ENCODE measurements at regions not wholly inside any gene's neighbourhood (a gene's known extent, or its start where the extent isn't known, plus 50 kb on each side); places are given as distances from the start of the nearest gene placed in this dataset.

DNA sequence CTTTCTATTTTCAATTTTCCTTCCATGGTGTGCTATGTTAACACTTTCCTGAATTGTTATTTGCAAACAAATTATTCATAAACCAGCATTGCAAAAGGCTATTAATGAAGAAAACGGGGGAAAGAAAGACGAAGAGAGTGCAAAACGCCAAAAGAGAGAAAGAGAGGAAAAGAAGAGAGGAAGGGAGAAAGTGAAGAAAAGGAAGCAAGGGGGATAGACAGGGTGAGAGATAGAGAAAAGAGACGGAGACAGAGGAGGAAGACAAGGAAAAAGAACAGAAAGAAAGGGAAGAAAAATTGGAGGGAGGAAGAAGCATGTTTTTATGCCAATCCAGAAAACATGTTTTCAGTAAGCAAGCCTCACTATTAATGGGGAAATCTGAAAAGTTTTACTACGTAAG lies 310.6 kb downstream of the TFEC start:
- no peak for DNase-seq

DNA sequence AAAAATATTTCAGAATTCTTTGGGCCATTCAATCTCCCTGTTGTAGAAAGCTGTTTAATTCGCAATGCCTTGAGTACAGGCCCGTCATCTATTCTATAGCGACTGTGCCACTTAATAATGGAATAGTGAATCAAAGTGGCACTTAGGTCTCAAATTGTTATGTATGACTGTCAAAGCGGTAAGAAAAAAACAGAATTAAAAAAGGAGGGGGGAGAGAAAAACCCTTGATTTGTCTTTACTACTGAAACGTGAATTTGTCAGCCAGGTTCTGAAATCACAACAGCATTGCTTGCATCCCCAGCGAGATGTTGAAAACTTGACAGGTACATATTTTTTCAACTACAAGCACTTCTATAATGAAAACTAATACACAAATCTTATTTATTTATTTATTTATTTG lies 320.9 kb downstream of the TFEC start:
- no peak for DNase-seq

- DNase-seq, result no peak
Measured at GRCh38 chr7:115708013-115708341, 322.6 kb downstream of the TFEC start.

DNA sequence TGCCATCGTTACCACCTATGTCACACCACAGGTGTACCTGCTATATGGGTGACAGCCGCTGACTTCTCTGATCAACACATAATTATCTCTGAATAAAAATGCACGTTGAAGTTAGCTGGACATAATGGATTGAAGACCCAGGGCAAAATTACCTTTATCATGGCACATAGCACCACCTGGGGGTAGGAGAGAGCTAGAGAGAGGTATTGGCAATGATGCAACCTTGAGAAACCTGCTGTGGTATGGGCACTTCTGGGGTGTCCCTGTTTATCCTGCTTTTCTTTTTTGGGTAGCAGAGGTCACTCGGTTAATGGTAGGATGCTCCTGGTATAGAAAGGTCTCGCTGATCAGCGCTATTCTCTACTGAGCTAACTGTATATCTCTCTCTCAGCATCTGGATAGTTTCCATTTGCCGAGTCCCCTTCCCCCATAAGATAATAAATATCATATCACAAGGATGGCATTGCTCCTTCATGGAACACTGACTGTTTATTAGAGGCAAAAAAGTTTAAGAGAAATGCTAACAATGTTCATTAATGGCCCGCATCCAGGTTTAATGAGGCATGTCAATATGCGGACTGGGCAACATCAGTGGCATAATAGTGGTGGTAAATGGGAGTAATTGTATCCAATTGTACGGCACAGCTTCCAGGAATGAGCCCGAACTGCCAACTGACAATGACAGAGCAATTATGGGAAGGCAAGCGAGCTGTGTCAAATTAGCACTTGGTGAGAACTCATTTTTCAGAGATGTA lies 323.1 kb downstream of the TFEC start:
- peak in 9 of 56 donors; percentile 1 to 33 (median 7) for DNase-seq

DNA sequence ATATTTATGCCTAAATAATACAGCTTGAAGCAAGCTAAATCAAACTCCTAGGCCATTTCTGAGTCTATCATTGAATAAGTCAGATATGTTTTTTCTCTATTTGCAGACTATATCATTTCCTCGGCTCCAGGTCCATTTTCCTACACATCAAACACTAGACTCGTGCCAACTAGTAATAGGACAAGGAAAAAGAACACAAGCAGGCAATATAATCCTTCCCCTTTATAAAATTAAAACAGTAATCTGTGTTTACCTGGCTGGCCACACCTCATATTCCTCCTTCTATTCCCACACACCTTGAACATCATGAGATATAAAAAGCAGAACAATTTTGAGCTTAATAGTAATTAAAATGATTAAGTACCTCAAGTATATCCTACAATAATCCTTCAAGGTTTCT lies 325.7 kb downstream of the TFEC start:
- no peak for DNase-seq

DNA sequence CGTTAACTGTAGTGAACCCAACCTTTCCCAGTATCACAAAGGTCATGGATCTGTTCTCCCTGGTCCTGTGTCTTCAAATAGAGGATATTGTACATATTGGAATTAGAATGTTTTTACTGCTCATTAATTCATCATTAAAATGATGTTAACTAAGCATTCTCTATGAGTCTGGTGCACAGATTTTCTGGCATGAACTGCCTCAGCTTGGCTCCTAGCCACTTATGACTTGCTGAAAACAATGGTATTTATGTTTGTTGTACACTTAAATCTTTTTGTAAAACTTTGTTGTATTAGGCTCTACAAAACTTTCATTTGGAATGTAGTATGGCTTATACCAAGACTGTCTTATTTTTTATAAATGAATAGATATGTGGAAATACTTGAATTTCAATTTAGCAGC lies 329.4 kb downstream of the TFEC start:
- no peak for DNase-seq

DNA sequence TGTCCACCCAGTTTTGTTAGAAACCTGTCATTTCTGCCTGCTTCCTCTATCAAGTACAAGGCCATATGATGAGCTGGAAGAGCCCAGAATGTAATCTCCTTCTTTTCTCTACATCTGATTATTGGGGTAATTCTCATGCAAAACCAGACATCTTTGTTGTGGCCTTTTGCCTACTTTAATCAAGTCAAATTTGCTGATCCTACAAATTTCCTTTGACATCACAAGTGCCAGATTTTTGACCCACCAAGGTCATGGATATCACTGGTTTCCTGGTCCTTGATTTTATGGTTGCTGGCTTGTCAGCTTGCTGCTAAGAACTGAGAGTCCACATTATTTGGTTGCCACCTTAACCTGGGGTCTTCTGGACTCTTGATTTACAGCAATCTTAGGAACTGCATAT lies 336.1 kb downstream of the TFEC start:
- no peak for DNase-seq

GRCh38 chr7:115693779-115694178 lies 336.8 kb downstream of the TFEC start:
- DNase-seq, result no peak

GRCh38 chr7:115689941-115690340 lies 340.6 kb downstream of the TFEC start:
- no peak for DNase-seq

GRCh38 chr7:115683093-115683492 lies 347.5 kb downstream of the TFEC start:
- DNase-seq, result no peak

DNA sequence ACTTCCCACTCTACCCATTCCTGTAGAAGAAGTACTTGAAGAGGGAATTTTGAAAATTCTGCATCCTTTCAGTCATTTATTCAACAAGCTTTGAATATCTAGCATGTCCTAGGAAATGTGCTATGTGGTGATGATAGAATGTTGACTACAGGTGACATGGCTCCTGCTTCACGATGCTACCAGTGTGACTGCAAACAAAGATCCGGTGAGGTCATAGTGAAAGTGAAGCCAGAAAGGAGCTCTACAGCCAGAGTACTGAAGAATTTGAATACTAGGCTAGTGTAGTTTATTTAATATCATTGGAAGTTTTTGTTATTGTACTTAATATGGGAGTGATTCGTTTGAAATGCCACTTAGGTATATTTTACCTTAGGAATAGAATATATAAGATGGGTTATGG lies 348.1 kb downstream of the TFEC start:
- no peak for DNase-seq

GRCh38 chr7:115680921-115681320 lies 349.6 kb downstream of the TFEC start:
- DNase-seq, result no peak

GRCh38 chr7:115679976-115680375 lies 350.6 kb downstream of the TFEC start:
- peak in 2 of 56 donors; percentile 0 to 2 for DNase-seq

DNA sequence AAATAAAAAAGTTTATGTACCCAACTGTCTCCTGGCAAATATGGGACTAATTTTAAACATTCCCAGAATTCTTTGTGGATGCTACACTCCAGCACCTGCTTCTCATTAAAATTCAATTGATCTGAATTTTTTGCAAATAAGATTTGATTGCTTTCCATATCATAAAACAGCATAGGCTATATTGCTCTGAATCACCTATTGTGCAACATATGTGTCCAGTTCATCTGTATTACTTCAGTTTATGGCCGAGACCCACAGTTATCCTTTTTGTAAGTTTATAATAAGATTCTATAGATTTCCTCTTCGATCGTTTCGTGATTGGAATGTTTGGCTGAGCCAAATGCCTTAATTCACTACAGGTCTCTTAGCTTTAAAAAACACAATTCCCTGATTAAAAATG lies 351.1 kb downstream of the TFEC start:
- no peak for DNase-seq

DNA sequence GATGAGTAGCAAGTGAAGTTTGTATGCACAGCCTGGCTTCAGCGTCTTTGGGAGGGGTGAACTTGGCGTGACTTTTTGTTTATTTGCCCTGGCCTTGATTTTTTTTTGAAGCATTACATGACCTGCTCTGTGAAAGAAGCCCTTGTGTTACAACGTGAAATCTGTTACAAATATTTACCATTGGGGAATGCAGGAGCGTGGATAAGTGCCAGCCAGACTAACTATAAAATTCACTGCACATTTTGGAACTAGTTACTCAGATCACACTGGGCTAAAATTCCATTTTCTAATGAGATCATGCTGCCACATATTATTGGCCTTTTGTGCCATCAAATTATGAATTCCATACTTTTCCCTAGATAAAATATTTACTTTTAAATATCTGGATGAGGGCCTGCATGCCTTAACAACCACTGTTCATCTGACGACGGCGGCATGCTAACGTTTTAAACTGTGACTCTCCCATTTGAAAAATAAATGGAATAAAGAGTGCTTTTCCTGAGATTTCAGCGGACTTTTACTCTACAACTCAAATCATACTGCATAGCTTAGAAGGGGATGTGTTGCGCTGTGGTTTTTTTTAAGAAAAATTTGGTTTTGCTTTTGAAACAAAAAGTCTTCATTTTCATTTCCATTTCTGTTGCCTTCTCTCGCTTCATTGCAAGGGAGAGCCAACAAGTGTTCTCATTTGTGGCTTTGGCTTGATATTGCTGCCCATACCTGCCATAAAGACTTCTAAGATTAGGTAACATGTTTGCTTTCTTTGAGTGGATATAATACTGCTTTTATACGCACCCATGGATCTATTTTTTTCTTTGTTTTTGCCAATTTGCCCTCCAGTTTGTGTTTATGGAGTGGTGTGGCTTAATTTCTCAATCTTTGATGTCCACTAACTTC lies 352.2 kb downstream of the TFEC start:
- DNase-seq, result no peak

DNA sequence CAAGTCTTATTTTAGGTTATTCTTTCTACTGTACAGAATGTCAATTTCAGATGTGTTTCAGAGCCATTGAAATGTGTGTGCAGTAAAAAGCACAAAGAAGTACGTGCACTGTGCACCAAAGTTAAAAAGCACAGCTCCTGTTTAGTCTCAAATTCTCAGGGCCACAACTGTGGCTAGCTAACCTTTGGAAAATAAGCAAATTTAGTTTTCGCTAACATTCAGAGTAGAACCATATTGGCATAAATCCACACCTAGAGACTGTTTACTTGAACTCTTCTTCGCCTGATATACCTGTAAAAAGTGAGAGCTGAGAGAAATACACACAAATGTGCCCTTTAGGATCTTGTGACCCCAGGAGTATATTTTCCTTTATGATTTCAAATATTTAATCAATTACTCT lies 353.9 kb downstream of the TFEC start:
- DNase-seq, result no peak

GRCh38 chr7:115676080-115676479 lies 354.5 kb downstream of the TFEC start:
- DNase-seq, result peak in 14 of 56 donors; percentile 1 to 33 (median 6)

DNA sequence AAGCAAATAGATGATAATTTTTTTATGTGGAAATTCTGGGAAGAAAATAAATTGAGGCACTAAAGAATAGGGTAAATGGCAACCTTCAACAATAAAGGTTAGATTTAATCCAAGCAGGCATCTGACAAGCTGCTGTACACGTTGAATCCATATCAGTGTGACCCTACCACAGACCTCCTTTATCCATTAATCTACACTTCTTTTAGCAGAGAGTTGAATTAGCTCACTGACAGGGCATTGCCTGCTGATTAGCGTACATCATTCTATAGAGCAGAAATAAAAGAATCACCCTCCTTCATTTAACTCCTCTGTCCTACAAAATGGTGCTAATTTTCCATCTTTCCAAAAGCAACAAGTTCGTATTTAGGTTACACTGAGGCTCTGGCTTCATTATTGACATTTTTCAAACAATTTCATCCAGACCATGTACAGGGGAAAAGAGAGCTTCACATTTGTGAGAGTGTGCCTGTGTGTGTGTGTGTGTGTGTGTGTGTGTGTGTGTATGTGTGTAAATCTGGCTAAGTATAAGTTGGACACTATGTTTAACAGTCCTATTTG lies 356.0 kb downstream of the TFEC start:
- no peak for DNase-seq

GRCh38 chr7:115672024-115672423 lies 358.5 kb downstream of the TFEC start:
- DNase-seq, result no peak

- no peak for DNase-seq
Measured at GRCh38 chr7:115662676-115663075, 367.9 kb downstream of the TFEC start.

- DNase-seq, result no peak
Measured at GRCh38 chr7:115662120-115662519, 368.4 kb downstream of the TFEC start.

DNA sequence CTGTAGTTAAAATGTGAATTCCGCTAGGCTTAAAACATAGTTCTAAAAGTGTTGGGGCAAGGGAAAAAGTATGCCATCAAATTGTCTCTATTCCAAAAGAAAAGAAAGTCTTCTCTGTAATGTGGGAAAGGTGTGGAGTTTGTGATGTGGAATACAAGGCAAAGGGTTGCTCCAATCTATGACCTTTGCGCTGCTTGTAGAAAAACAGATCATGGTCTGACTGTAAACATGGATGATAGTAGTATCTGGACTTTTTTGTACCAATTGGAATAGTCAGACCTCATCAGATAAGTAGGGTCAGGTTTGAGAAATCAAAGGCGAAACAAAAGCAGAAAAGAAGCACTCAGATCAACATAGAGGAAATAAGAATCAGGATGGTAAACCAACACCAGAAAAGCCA lies 372.3 kb downstream of the TFEC start:
- no peak for DNase-seq

All from amygdala (tissue), 56 donors.